CD8-positive, alpha-beta memory T cell (primary cell): ENCODE measurements at regions not wholly inside any gene's neighbourhood (a gene's known extent, or its start where the extent isn't known, plus 50 kb on each side); places are given as distances from the start of the nearest gene placed in this dataset.

Experiments used
- CTCF ChIA-PET: fragments of 350-600 bp; sonication (Branson Sonifier 250); formaldehyde crosslinking; loops from one replicate; lab custom pipeline; 2021; ENCODE audit warnings: antibody characterized with exemption; lab: Charles Lee
- POLR2A ChIA-PET: fragments of 350-600 bp; sonication (Branson Sonifier 250); formaldehyde crosslinking; loops from one replicate; lab custom pipeline; 2021; ENCODE audit warnings: antibody characterized with exemption; lab: Charles Lee
- DNase-seq, 5 donors: peaks; one replicate each; pipeline versions ENCODE4 v3.0.0 to v3.0.0-alpha.2; 2020 to 2022; ENCODE audit warnings: mixed read lengths in 1 of 5
- H3K27ac ChIP-seq: one replicate; pipeline ENCODE4 v1.7.0; 2013; ENCODE audit warnings: low read depth, mild to moderate bottlenecking, low read length, moderate library complexity
- H3K27me3 ChIP-seq: 2 replicates; pipeline ENCODE4 v1.7.0; 2013; ENCODE audit warnings: low read length, mild to moderate bottlenecking; ENCODE audit not compliant: insufficient read depth, poor library complexity, severe bottlenecking
- H3K36me3 ChIP-seq: 2 replicates; pipeline ENCODE4 v1.7.0; 2013; ENCODE audit warnings: mild to moderate bottlenecking, low read length, moderate library complexity; ENCODE audit not compliant: insufficient read depth
- H3K4me1 ChIP-seq: 2 replicates; pipeline ENCODE4 v1.7.0; 2013; ENCODE audit warnings: mild to moderate bottlenecking, low read length, moderate library complexity; ENCODE audit not compliant: insufficient read depth
- H3K4me3 ChIP-seq: 2 replicates; pipeline ENCODE4 v1.7.0; 2013; ENCODE audit warnings: mild to moderate bottlenecking, low read length
- H3K9me3 ChIP-seq: 2 replicates; pipeline ENCODE4 v1.7.0; 2013; ENCODE audit warnings: mild to moderate bottlenecking, low read length
- H3K27ac Mint-ChIP-seq, 8 donors: one replicate each; pipeline ENCODE4 v1.8.0; 2020 to 2021; ENCODE audit warnings: mixed read lengths in 8 of 8, mild to moderate bottlenecking in 6 of 8, inconsistent platforms in 3 of 8, moderate library complexity in 3 of 8
- H3K27me3 Mint-ChIP-seq, 2 donors: one replicate each; pipeline ENCODE4 v1.8.0; 2020 to 2021; ENCODE audit warnings: mixed read lengths in 2 of 2, mild to moderate bottlenecking in 1 of 2, moderate library complexity in 1 of 2
- H3K36me3 Mint-ChIP-seq, 3 donors: one replicate each; pipeline ENCODE4 v1.8.0; 2020 to 2021; ENCODE audit warnings: mixed read lengths in 3 of 3, inconsistent platforms in 1 of 3, mild to moderate bottlenecking in 1 of 3
- H3K4me1 Mint-ChIP-seq, 3 donors: one replicate each; pipeline ENCODE4 v1.8.0; 2020 to 2021; ENCODE audit warnings: mixed read lengths in 3 of 3, inconsistent platforms in 1 of 3, mild to moderate bottlenecking in 1 of 3
- H3K4me3 Mint-ChIP-seq, 7 donors: one replicate each; pipeline ENCODE4 v1.8.0; 2020 to 2021; ENCODE audit warnings: mixed read lengths in 7 of 7, mild to moderate bottlenecking in 6 of 7, moderate library complexity in 4 of 7, inconsistent platforms in 2 of 7
- H3K9me3 Mint-ChIP-seq, 5 donors: one replicate each; pipeline ENCODE4 v1.8.0; 2020 to 2022; ENCODE audit warnings: mixed read lengths in 5 of 5, mild to moderate bottlenecking in 3 of 5, moderate library complexity in 2 of 5, inconsistent platforms in 1 of 5

DNA sequence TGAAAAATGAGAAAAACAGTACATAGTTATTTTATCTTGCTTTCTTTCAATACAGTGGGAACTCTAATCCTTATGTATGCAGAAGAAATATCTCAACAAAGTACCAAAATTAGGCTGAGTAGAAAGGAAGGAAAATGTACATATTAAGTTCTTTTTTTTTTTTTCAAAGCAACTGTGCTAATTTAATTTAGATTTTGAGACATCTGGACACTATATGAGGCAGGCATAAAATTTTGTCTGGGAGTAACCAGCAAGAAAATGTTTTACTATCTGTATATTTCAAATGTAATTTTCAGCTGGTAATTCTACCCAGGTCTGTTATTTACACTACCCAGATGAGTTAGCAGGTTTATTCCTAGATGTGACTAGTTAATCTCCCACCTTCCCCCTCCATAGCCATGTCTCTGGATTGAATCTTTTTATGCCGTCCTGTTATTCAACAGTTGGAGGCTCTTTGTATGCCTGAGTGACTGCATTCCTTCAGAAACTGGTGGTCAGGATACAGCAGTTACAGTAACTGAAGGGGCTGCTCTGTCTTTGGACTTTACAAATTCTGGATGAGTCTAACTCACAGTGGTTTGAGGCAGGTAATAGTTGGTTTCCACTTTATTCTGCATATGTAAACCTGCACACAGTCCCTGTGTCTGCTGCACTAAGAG, 633.6 kb downstream of the PCDH18 start:
- Mint-ChIP-seq H3K27me3 (no peaks in the 10 kb centered on the region), H3K27ac (no peak overlapping the region), H3K9me3 (peaks cover 0 to 17% (median 0%) of the 10 kb centered on the region in 5 donors), H3K36me3 (no peaks in the 10 kb centered on the region), H3K4me3 (no peak overlapping the region), H3K4me1 (no peaks in the 10 kb centered on the region)
- Histone ChIP-seq H3K36me3 (no peaks in the 10 kb centered on the region), H3K27ac (no peak overlapping the region), H3K27me3 (no peaks in the 10 kb centered on the region), H3K4me3 (no peak overlapping the region), H3K4me1 (no peaks in the 10 kb centered on the region), H3K9me3 (no peaks in the 10 kb centered on the region)
- CTCF ChIA-PET, result no interaction called here
- POLR2A ChIA-PET, result no interaction called here
- no peak for DNase-seq

- Histone ChIP-seq H3K36me3 (no peaks in the 10 kb centered on the region), H3K4me1 (no peaks in the 10 kb centered on the region), H3K4me3 (no peak overlapping the region), H3K27me3 (no peaks in the 10 kb centered on the region), H3K27ac (no peak overlapping the region), H3K9me3 (no peaks in the 10 kb centered on the region)
- Mint-ChIP-seq H3K27me3 (peaks cover 0 to 2% of the 10 kb centered on the region in 2 donors), H3K36me3 (no peaks in the 10 kb centered on the region), H3K4me1 (no peaks in the 10 kb centered on the region), H3K9me3 (peaks cover 0 to 7% (median 0%) of the 10 kb centered on the region in 5 donors), H3K27ac (no peak overlapping the region), H3K4me3 (no peak overlapping the region)
- CTCF ChIA-PET, result no interaction called here
- POLR2A ChIA-PET, result no interaction called here
- DNase-seq, result no peak
These were observed 638.7 kb downstream of the PCDH18 start for GRCh38 chr4:136893573-136893972.

DNA sequence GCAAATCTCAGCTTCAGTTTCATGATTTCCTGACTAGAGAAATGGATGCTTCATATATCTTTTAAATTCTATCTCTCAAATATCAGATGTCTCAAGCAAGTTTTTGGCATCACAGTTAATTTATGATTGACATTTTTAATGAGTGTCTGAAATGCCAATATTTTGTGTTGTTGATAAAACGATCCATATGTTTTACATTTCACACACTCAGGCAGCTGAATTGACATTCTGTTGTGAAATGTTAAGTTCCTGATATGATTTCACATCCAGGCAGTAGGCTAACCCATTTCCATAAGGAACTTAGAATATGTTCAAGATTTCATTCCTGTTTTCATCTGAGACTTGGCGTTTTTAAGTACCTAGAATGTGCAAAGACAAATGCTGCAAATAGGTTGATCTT, 650.6 kb downstream of the PCDH18 start:
- no peaks in the 10 kb centered on the region for H3K36me3 ChIP-seq
- CTCF ChIA-PET, result no interaction called here
- DNase-seq, result no peak
- POLR2A ChIA-PET, result no interaction called here
- no peak overlapping the region for H3K4me3 ChIP-seq
- Mint-ChIP-seq H3K27ac (no peak overlapping the region), H3K9me3 (peaks cover 1 to 8% (median 5%) of the 10 kb centered on the region in 5 donors), H3K27me3 (no peaks in the 10 kb centered on the region), H3K36me3 (no peaks in the 10 kb centered on the region), H3K4me1 (no peaks in the 10 kb centered on the region), H3K4me3 (no peak overlapping the region)
- no peaks in the 10 kb centered on the region for H3K4me1 ChIP-seq
- no peaks in the 10 kb centered on the region for H3K27me3 ChIP-seq
- H3K9me3 ChIP-seq, result no peaks in the 10 kb centered on the region
- H3K27ac ChIP-seq, result no peak overlapping the region

DNA sequence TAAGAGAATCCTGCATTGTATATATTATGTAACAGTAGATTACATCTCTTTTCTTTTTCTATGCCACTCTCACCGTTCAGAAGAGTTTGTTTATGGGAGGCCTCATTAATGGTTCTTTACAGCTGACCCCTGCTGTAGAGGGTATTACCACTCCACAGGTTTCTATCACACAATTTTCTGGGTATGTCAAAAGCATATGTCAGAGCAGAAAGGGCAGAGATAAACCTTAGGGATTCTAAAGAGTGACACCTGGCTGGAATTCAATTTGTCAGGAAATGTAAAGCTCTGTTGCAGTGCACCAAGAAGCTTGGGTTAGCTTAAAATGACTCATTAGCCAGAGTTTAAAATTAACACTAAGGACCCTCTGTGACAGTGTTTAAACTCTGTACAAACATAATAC, 658.7 kb downstream of the PCDH18 start:
- no peaks in the 10 kb centered on the region for H3K36me3 Mint-ChIP-seq
- H3K27me3 ChIP-seq, result no peaks in the 10 kb centered on the region
- no peak overlapping the region for H3K27ac ChIP-seq
- H3K4me1 Mint-ChIP-seq, result no peaks in the 10 kb centered on the region
- H3K27me3 Mint-ChIP-seq, result no peaks in the 10 kb centered on the region
- H3K4me3 Mint-ChIP-seq, result no peak overlapping the region
- no peak overlapping the region for H3K27ac Mint-ChIP-seq
- ChIA-PET CTCF (no interaction called here), POLR2A (no interaction called here)
- no peak for DNase-seq
- H3K9me3 ChIP-seq, result no peaks in the 10 kb centered on the region
- no peaks in the 10 kb centered on the region for H3K36me3 ChIP-seq
- H3K4me3 ChIP-seq, result no peak overlapping the region
- H3K4me1 ChIP-seq, result no peaks in the 10 kb centered on the region
- H3K9me3 Mint-ChIP-seq, result peaks cover 0 to 8% (median 2%) of the 10 kb centered on the region in 5 donors

- CTCF ChIA-PET, result no interaction called here
- DNase-seq, result no peak
- no peaks in the 10 kb centered on the region for H3K36me3 Mint-ChIP-seq
- no peaks in the 10 kb centered on the region for H3K4me1 ChIP-seq
- no peak overlapping the region for H3K4me3 ChIP-seq
- no peaks in the 10 kb centered on the region for H3K9me3 ChIP-seq
- POLR2A ChIA-PET, result no interaction called here
- H3K4me3 Mint-ChIP-seq, result no peak overlapping the region
- no peaks in the 10 kb centered on the region for H3K27me3 ChIP-seq
- H3K27ac ChIP-seq, result no peak overlapping the region
- no peaks in the 10 kb centered on the region for H3K36me3 ChIP-seq
- peaks cover 0 to 5% (median 0%) of the 10 kb centered on the region in 3 donors for H3K4me1 Mint-ChIP-seq
- no peak overlapping the region for H3K27ac Mint-ChIP-seq
- H3K27me3 Mint-ChIP-seq, result no peaks in the 10 kb centered on the region
- H3K9me3 Mint-ChIP-seq, result no peaks in the 10 kb centered on the region
These were observed 664.8 kb downstream of the PCDH18 start for GRCh38 chr4:136867465-136867864.

DNA sequence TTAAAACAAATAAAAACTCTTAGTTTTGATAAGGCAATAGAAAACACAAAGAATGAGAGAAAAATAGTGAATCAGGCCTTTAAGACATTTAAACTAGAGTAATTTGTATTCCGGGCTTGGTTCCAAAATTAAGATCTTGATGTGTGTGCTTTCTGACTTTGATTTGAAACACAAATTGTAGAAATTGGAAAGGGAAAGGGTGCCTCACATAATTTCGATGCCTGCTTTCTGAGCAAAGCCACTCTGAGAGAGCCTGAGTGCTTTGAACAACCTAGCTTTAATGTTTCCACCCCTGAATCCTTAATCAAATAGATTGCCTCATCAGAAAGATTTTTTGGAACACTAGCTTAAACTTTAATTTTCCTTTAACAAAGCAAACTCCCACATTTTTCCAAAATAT, 666.8 kb downstream of the PCDH18 start:
- H3K4me3 ChIP-seq, result no peak overlapping the region
- no peak overlapping the region for H3K27ac ChIP-seq
- POLR2A ChIA-PET, result no interaction called here
- no peaks in the 10 kb centered on the region for H3K9me3 ChIP-seq
- Mint-ChIP-seq H3K4me1 (peaks cover 0 to 5% (median 0%) of the 10 kb centered on the region in 3 donors), H3K9me3 (no peaks in the 10 kb centered on the region), H3K4me3 (no peak overlapping the region), H3K27me3 (no peaks in the 10 kb centered on the region), H3K27ac (no peak overlapping the region), H3K36me3 (no peaks in the 10 kb centered on the region)
- no peaks in the 10 kb centered on the region for H3K36me3 ChIP-seq
- no peak for DNase-seq
- CTCF ChIA-PET, result no interaction called here
- H3K27me3 ChIP-seq, result no peaks in the 10 kb centered on the region
- H3K4me1 ChIP-seq, result no peaks in the 10 kb centered on the region

DNA sequence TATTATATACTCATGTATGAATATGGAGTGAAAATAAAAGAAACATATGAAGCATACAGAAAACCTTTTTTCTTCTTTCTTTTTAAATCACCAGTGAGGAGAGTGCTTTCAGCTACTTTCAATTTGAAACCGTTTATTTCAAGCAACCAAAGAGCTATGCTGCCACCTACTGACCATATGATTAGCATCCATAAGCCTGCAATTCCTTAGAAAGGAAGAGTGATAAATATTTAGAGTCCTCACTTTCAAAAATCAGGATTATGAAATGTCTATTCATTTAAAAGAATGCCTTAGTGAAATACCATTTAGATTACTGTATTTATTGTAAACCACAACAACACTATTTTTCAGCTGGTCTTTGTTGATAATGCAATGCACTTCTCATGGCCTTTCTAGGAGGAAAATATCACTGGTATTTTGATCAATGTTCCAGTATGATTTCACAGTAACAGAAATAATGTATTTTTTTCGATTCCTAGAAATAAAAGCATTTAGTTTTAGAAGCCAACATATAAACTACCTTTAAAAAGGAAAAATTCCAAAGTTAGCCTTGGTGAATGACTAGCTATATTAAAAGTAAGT, 667.6 kb downstream of the PCDH18 start:
- Mint-ChIP-seq H3K27me3 (no peaks in the 10 kb centered on the region), H3K9me3 (no peaks in the 10 kb centered on the region), H3K4me1 (peaks cover 0 to 5% (median 0%) of the 10 kb centered on the region in 3 donors), H3K27ac (no peak overlapping the region), H3K4me3 (no peak overlapping the region), H3K36me3 (no peaks in the 10 kb centered on the region)
- CTCF ChIA-PET, result interaction anchor here (1.1 kb wide), 1 partner anchor 15 kb away, joined by 3 read pairs; no protein-coding TSS in a partner anchor
- H3K4me3 ChIP-seq, result no peak overlapping the region
- no peaks in the 10 kb centered on the region for H3K9me3 ChIP-seq
- POLR2A ChIA-PET, result no interaction called here
- no peaks in the 10 kb centered on the region for H3K4me1 ChIP-seq
- no peaks in the 10 kb centered on the region for H3K27me3 ChIP-seq
- DNase-seq, result no peak
- H3K27ac ChIP-seq, result no peak overlapping the region
- no peaks in the 10 kb centered on the region for H3K36me3 ChIP-seq

- no peaks in the 10 kb centered on the region for H3K27me3 Mint-ChIP-seq
- CTCF ChIA-PET, result interaction anchor here (1.1 kb wide), 1 partner anchor 15 kb away, joined by 3 read pairs; no protein-coding TSS in a partner anchor
- Histone ChIP-seq H3K4me1 (no peaks in the 10 kb centered on the region), H3K27ac (no peak overlapping the region), H3K9me3 (no peaks in the 10 kb centered on the region), H3K4me3 (no peak overlapping the region), H3K36me3 (no peaks in the 10 kb centered on the region), H3K27me3 (no peaks in the 10 kb centered on the region)
- H3K36me3 Mint-ChIP-seq, result no peaks in the 10 kb centered on the region
- no peak for DNase-seq
- H3K4me1 Mint-ChIP-seq, result peaks cover 0 to 5% (median 0%) of the 10 kb centered on the region in 3 donors
- POLR2A ChIA-PET, result no interaction called here
- no peak overlapping the region for H3K27ac Mint-ChIP-seq
- no peak overlapping the region for H3K4me3 Mint-ChIP-seq
- H3K9me3 Mint-ChIP-seq, result no peaks in the 10 kb centered on the region
These were observed 668.5 kb downstream of the PCDH18 start for GRCh38 chr4:136863756-136864155.
